ENCODE measurements at regions not wholly inside any gene's neighbourhood (a gene's known extent, or its start where the extent isn't known, plus 50 kb on each side); places are given as distances from the start of the nearest gene placed in this dataset.

GRCh38 chr2:193793914-193794313 is 1599.2 kb upstream of the TMEFF2 start:
- no peak overlapping the region for H3K4me3 ChIP-seq (ENCODE audit: low read depth in 1 of 2, low read length in 1 of 2)
- H3K9me3 ChIP-seq, result no peaks in the 10 kb centered on the region
- no peaks in the 10 kb centered on the region for H3K27me3 ChIP-seq
- H3K4me1 ChIP-seq (ENCODE audit: control insufficient read depth in 1 of 2, insufficient read depth in 1 of 2, low read depth in 1 of 2, low read length in 1 of 2), result no peaks in the 10 kb centered on the region
- H3K36me3 ChIP-seq, result no peaks in the 10 kb centered on the region
- no peak overlapping the region for H3K27ac ChIP-seq
- TF ChIP-seq CTCF (IDR thresholded peaks at IDR 0.05), result no peak

GRCh38 chr2:193783681-193784080 is 1588.9 kb upstream of the TMEFF2 start:
- Histone ChIP-seq H3K9me3 (no peaks in the 10 kb centered on the region), H3K4me1 (ENCODE audit: control insufficient read depth in 1 of 2, insufficient read depth in 1 of 2, low read depth in 1 of 2, low read length in 1 of 2) (no peaks in the 10 kb centered on the region), H3K27ac (no peak overlapping the region), H3K36me3 (no peaks in the 10 kb centered on the region), H3K4me3 (ENCODE audit: low read depth in 1 of 2, low read length in 1 of 2) (no peak overlapping the region), H3K27me3 (no peaks in the 10 kb centered on the region)
- TF ChIP-seq CTCF (IDR thresholded peaks at IDR 0.05), result no peak

GRCh38 chr2:193778293-193778692 is 1583.6 kb upstream of the TMEFF2 start:
- Histone ChIP-seq H3K9me3 (no peaks in the 10 kb centered on the region), H3K27me3 (no peaks in the 10 kb centered on the region), H3K36me3 (no peaks in the 10 kb centered on the region), H3K27ac (no peak overlapping the region), H3K4me3 (ENCODE audit: low read depth in 1 of 2, low read length in 1 of 2) (no peak overlapping the region), H3K4me1 (ENCODE audit: control insufficient read depth in 1 of 2, insufficient read depth in 1 of 2, low read depth in 1 of 2, low read length in 1 of 2) (no peaks in the 10 kb centered on the region)
- no peak for TF ChIP-seq CTCF (IDR thresholded peaks at IDR 0.05)

- TF ChIP-seq CTCF (IDR thresholded peaks at IDR 0.05), result no peak
- H3K9me3 ChIP-seq, result no peaks in the 10 kb centered on the region
Measured at GRCh38 chr2:193776988-193777387, 1582.3 kb upstream of the TMEFF2 start.

GRCh38 chr2:193774166-193774565 is 1579.4 kb upstream of the TMEFF2 start:
- Histone ChIP-seq H3K9me3 (no peaks in the 10 kb centered on the region), H3K27me3 (no peaks in the 10 kb centered on the region), H3K4me3 (ENCODE audit: low read depth in 1 of 2, low read length in 1 of 2) (no peak overlapping the region), H3K27ac (no peak overlapping the region), H3K36me3 (no peaks in the 10 kb centered on the region), H3K4me1 (ENCODE audit: control insufficient read depth in 1 of 2, insufficient read depth in 1 of 2, low read depth in 1 of 2, low read length in 1 of 2) (no peaks in the 10 kb centered on the region)
- TF ChIP-seq CTCF (IDR thresholded peaks at IDR 0.05), result no peak

More at GRCh38 chr2:193776988-193777387, 1582.3 kb upstream of the TMEFF2 start:
- Histone ChIP-seq H3K36me3 (no peaks in the 10 kb centered on the region), H3K4me1 (ENCODE audit: control insufficient read depth in 1 of 2, insufficient read depth in 1 of 2, low read depth in 1 of 2, low read length in 1 of 2) (no peaks in the 10 kb centered on the region), H3K4me3 (ENCODE audit: low read depth in 1 of 2, low read length in 1 of 2) (no peak overlapping the region), H3K27me3 (no peaks in the 10 kb centered on the region), H3K27ac (no peak overlapping the region)

- Histone ChIP-seq H3K27me3 (no peaks in the 10 kb centered on the region), H3K27ac (no peak overlapping the region), H3K36me3 (no peaks in the 10 kb centered on the region), H3K4me3 (ENCODE audit: low read depth in 1 of 2, low read length in 1 of 2) (no peak overlapping the region), H3K4me1 (ENCODE audit: control insufficient read depth in 1 of 2, insufficient read depth in 1 of 2, low read depth in 1 of 2, low read length in 1 of 2) (no peaks in the 10 kb centered on the region), H3K9me3 (no peaks in the 10 kb centered on the region)
- no peak for TF ChIP-seq CTCF (IDR thresholded peaks at IDR 0.05)
Measured at GRCh38 chr2:193751299-193751698, 1556.6 kb upstream of the TMEFF2 start.
